ENCODE measurements at regions not wholly inside any gene's neighbourhood (a gene's known extent, or its start where the extent isn't known, plus 50 kb on each side); places are given as distances from the start of the nearest gene placed in this dataset.

DNA sequence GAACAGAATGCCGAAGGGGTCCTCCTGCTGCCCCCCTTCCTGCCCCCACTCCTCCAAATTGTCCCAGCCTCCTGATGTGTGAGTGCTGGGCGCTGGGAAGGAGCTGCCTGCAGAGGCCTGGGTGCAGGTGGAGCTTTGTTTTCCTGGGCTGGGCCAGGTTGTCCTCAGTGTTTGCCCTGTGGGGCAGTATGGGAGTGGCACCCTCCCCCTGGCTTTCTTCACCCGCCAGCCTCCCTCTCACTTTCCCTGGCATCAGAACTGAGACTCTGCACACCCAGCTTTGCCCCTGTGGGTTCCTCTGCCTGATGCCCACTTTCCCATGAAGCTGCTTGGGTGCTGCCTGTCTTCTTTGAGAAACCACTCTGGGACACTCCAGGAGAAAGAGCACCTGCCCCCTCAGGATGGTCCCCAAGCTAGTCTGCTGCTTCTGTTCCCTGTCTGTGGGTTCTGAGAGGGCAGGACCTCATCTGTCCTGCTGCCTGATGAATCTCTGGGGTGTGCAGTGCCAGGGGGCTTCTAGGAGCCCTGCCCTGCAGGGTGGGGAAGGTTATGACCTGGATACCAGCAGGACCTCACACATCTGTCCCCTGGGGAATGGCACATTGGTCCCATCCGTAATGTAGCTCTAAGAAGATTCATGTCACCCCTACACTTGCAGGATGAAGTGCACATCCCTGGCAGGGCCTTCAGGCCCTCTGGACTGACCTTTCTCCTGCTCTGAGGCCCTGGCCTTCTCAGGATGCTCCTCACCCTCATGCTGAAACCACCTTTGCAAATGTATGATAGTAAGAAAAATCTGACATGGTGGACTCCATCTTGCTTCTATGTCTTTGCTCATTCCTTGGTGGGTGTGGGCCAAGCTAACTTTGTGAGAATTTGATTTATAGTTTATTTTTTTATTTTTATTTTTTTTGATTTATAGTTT, 146.8 kb upstream of the HS6ST1 start:
- TF ChIP-seq POLR2A (IDR thresholded peaks at IDR 0.05): no peak
- TF ChIP-seq, protein P1, sequence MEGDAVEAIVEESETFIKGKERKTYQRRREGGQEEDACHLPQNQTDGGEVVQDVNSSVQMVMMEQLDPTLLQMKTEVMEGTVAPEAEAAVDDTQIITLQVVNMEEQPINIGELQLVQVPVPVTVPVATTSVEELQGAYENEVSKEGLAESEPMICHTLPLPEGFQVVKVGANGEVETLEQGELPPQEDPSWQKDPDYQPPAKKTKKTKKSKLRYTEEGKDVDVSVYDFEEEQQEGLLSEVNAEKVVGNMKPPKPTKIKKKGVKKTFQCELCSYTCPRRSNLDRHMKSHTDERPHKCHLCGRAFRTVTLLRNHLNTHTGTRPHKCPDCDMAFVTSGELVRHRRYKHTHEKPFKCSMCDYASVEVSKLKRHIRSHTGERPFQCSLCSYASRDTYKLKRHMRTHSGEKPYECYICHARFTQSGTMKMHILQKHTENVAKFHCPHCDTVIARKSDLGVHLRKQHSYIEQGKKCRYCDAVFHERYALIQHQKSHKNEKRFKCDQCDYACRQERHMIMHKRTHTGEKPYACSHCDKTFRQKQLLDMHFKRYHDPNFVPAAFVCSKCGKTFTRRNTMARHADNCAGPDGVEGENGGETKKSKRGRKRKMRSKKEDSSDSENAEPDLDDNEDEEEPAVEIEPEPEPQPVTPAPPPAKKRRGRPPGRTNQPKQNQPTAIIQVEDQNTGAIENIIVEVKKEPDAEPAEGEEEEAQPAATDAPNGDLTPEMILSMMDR (IDR thresholded peaks at IDR 0.05): no peak
- TF ChIP-seq EP300 (IDR thresholded peaks at IDR 0.05): no peak

Measured in gastroesophageal sphincter (tissue), 3 donors.